ENCODE measurements at regions not wholly inside any gene's neighbourhood (a gene's known extent, or its start where the extent isn't known, plus 50 kb on each side); places are given as distances from the start of the nearest gene placed in this dataset.
"Not testable (repeated sequence)": the region's sequence is repeated elsewhere in the genome, so short reads cannot be mapped to it uniquely, and the experiment has no call there.

DNA sequence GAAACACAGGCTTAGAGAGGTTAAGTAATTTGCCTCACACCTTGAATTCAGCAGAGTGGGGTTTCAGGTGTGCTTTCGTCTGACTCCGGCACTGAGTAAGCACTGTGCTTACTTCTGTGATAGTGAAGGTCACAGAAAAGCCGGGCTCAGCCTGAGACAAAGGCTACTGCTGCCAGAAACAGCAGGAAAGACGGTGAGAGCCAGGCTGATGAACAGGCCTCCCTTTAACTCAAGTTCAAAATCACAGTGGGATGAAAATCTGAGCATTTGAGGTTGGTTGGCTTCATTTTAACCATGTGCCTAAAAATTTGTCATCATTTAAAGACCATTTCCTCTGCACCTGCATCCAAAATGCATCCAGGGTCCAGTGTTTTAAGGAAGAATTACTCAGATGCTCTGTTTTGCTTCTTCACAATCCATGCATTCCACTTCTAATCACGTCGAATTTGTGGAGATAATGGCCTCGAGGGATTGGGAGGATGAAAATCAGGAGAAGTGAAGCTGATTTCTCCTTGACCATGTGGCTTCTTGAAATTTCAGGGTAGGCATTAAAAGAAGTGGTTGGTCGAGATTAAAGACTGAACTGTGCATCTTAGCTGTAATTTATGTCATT, 121.2 kb upstream of the LNX1 start:
- no peak for DNase-seq

DNA sequence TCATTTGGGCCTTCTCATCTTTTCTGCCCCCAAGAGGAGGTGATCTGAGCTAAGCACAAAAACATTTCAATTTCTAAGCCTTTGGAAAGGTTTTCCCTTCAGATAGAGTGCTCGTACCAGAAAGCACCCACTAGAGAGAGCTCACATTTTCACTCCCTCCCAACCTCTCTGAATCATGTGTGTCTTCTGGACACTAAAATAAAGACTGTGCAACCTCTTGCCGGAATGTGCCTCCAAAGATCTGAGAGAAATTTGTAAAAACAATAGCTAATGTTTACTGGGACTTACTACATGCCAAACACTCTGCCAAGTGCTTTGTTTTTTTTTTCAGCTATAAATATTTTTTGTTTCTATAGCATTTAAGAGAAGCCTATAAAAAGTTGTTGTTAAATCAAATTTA, 120.6 kb upstream of the LNX1 start:
- no peak for DNase-seq

DNA sequence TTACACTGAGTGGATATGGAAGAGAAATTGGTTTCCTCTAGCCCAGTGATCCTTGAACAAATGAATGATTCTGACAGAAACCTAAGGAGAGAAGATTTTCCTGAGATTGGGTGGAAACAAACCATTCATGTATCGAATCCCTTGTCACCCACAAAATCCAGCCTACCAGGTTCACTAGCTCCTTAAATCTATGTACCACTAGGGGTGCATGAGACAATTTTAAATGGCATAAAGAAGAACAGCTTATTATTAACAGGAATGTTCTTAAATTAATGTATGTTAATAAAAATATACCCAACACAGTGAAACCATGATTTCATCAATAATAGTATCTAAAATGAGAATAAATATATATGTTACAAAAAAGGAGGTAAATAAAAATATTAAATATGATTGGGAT, 118.4 kb upstream of the LNX1 start:
- DNase-seq, result no peak

DNA sequence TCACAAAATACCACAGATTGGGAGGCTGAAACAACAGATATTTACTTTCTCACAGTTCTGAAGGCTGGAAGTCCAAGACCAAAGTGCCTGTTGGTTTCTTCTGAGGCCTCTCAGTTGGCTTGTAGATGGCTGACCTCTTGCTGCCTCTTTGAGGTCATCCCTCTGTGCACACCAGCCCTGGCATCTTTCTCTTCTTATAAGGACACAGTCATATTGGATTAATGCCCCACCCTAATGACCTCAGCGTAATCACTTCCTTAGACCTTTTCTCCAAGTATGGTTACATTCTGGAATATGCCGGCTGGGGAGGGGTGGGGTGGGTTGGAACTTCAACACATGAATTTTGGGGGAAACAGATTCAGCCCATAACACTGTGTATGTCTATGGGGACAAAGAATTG, 116.2 kb upstream of the LNX1 start:
- DNase-seq, result no peak

DNA sequence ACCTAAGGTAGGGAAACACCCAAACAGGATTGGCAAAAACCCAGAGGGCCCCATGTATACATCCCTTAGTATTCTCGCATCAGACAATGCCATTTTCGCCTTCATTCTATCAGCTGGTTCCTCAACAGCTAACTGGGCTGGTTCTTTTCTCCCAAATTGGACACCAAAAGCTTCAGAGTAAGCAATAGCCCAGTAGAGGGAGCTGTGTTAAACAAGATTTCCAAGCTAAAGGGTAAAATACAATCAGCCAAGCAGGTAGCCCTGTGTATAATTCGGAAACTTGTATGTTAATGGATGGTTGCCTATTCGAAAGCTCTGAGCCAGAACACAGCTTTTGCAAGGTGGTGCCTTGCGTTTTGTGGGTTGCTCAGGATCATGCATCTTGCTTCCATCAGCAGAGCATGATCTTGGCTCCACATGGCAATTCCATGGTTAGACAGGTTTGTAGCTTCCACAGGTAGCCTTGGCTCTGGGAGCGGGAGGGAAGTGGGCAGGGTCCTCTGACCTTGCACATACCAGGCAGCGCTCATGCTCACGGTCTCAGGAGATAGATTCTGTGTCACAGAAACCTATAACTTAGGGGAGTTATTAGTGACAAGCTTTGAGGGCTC, 115.2 kb upstream of the LNX1 start:
- peak; percentile 14 for DNase-seq

DNA sequence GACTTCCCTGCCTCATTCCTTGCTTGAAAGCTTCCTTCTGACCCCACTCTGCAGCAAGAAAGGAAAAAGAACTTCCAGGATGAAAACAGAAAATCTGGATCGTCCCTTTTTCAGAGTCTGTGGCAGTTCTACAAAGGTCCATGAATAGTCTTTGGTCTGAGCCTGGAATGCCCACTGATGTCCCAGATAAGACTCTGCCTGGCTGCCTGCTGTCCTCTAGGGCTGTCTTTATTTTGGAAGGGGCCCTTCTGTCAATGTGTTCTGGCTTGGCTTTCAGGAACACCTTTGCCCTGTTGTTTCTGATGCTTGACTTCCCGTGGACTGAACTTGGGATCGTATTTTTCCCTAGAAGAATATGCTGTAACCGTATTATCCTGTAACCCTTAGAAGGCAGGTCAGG, 114.7 kb upstream of the LNX1 start:
- DNase-seq, result no peak

DNA sequence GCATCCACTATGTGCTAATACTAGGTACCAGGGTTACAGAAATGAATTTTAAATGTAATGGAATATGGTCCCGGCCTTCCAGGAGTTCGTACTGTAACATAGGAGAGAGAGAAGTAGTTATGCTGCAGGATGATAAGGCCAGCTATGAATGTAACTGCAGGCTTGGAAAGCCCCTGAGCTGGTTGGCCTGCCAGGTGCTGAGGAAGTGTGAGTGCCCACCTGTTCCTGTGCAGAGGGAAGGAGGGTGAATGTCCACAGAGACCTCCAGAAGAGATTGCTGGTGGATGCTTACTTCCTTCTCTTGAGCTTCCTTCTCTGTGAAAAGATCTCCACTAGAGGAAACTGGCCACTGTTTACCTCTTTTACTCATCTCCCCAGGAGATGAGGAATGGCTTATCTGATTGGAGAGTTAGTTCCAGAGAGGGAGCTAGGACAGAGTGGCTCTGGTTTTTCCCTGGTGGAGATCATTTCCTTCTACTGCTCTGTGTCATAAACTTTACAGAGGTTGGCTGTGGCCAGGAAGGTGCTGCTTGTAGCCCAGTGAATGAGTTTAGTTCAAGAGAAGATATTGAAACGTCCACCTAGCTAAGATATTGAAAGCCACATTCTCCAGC, 114.0 kb upstream of the LNX1 start:
- DNase-seq, result no peak

DNA sequence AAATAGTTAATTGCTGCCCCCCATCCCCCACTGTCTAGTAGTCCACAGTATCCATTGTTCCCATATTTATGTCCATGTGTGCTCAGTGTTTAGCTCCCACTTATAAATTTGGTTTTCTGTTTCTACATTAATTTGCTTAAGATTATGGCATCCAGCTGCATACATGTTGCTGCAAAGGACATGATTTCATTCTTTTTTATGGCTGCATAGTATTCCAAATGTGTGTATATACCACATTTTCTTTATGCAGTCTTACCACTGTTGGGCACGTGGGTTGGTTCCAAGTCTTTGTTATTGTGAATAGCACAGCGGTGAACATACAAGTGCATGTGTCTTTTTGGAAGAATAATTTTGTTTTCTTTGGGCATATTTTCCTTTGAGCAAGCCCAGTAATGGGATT, 113.0 kb upstream of the LNX1 start:
- DNase-seq, result no peak

DNA sequence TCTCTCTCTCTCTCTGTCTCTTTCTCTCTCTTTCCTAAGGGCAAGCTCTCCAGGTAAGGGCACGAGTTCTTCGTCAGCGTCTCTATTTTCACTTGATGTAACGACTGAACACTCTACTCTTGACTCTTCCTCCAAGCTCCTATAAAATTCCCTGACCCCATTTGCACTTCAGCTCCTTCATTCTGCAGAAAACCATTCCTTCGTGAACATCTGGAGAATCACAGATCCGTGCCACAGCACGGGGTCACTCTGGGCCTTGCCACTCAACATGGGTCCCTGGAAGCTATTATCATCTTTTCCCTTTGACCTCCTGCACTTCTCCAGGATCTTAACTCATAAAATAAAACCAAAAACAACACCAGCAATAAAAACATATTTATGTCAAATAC, 112.0 kb upstream of the LNX1 start:
- DNase-seq, result no peak

DNA sequence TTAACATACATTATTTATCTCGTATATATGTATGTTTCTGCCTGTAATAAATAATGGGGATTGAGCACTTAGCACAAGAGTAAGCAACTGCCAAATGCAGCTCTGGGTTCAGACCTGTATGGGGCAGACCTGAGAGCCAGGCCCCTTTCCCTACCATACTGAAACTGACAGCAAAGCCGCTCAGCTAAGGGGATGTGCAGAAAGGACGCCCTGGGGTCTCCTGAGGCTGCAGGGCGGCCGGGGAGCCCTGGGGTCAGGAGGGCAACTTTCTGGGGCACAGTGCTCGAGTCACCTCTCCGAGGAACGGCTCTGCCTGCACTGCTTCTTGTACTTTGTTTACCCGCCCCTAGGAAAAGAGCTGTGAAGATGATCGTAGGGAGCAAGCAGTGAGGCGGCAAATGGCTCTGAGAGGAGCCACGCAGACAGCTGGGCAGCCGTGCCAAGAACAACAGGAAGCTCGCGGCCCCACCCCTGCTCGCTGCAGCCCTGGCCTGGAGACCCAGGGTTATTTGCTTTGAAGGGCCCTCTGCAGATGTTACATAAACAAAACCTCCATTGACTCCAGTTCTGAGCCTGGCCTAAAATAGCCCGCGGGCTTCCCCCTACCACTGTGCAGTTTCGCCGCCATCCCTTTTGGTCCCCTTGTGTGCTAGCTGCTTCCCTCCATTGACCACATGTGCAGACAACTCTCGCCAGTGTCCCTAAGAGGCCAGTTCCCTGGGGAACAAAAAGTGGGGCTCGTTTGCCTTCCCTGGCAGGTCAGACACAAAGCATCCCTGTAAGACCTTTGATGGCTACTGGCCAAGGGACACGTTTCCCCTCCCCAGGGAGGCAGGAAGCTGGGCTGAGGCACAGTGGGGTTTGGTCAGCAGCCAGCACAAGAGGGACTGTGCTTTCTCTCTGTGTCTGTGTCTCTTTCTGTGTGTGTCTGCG, 111.3 kb upstream of the LNX1 start:
- DNase-seq, result peak; percentile 33

DNA sequence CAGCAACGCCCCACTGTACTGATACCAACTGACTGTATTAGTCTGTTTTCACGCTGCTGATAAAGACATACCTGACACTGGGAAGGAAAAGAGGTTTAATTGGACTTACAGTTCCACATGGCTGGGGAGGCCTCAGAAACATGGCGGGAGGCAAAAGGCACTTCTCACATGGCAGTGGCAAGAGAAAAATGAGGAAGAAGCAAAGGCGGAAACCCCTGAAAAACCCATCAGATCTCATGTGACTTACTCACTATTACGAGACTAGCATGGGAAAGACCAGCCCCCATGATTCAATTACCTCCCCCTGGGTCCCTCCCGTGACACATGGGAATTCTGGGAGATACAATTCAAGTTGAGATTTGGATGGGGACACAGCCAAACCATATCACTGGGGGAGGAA, 110.0 kb upstream of the LNX1 start:
- DNase-seq, result not testable (repeated sequence)

DNA sequence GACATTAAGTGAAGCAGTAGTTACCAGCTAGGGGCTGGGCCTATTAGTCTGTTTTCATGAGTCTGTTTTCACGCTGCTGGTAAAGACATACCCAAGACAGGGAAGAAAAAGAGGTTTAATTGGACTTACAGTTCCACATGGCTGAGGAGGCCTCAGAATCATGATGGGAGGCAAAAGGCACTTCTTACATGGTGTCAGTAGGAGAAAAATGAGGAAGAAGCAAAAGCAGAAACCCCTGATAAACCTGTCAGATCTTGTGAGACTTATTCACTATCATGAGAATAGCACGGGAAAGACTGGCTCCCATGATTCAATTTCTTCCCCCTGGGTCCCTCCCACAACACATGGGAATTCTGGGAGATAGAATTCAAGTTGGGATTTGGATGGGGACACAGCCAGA, 108.0 kb upstream of the LNX1 start:
- not testable (repeated sequence) for DNase-seq

DNA sequence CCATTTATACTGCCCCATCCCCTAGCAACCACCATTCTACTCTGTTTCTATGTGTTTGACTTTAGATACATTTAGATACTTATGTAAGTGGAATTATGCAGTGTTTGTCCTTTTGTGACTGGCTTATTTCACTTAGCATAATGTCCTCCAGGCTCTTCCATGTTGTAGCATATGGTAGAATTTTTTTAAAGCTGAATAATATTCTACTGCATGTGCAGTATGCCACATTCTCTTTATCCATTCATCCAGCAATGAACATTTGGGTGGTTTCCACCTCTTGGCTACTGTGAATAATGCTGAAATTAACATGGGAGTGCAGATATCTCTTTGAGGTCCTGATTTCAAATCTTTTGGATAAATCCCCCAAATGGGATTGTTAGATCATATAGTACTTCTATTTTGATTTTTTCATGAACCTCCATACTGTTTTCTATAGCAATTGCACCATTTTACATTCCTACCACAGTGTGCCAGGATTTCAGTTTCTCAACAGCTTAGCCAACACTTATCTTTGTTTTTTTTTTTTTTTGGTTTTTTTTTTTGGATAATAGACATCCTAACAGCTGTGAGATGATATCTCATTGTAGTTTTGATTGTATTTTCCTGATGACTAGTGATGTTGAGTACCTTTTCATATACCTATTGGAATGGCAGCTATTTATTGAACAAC, 105.9 kb upstream of the LNX1 start:
- no peak for DNase-seq

DNA sequence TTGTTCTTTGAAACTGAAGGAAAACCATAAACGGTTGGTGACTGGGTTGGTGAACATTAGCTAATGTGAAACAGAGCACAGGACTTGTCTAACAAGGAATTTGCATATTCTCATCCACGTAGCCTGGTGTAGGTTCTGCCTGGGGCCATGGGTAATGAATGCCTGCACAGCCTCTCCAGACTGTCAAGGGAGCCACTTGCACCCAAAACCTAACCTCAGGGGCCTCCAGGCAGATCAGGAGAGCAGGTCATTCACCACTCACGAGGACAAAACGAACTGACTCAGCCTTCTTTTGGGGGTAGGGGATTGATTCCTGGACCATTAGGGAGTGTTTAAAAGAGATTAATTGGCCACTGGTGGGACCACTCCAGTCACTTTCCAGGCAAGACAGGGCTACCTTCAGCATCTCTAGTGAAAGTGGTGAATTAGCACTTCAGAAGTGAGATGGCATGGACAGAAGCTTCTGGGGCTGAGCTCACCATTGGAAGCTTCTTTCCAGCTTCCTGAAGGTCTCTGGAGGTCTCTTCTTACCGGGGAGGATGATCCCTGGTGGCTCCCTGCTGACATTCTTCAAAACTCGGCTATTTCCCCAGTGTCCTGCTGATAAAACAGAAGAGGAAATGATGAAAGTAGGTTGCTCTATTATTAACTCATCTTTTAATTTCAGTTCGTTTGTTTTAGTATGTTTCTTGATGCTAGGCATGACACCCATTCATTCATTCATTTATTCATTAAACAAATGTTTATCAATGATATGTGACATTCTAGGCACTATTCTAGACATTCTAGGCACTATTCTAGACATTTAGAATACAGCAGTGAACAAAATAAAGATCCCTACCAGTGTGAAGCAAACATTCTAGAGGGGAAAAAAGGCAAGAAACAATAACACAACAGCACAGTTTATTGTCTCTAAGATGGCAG, 104.5 kb upstream of the LNX1 start:
- DNase-seq, result no peak

DNA sequence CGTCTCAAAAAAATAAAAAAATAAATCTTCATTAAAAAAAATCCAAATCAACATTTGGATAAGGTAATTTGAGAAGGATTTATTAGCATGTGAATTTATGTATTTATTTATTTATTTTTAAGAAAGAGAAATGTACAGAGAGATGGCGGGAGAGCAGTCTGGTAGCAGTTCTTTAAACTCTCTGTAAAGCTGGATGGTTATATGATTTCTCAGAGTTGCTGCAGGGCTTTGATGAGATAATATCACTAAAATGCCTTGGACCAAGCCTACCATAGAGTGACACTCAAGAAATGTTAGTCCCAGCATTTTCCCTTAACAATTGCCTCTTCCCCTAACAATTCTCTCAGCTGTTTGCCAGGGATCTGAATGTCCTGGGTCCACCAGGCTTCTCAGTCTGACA, 103.4 kb upstream of the LNX1 start:
- no peak for DNase-seq

DNA sequence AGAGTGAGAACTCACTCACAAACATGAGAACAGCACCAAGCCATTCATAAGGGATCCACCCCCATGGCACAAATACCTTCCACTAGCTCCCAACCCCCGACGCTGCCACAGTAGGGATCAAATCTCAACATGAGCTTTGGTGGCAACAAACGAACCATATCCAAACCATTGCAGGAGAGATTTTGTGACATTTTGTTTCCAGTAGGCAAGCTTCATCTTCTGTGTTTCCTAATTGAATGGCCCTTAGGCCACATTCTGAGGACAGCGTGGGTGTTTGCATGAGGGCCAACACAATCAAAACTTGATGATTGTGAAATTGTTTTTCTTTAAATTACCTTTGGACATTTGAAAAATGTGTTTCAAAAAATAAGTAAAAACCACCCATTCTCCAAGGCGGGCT, 102.6 kb upstream of the LNX1 start:
- no peak for DNase-seq

DNA sequence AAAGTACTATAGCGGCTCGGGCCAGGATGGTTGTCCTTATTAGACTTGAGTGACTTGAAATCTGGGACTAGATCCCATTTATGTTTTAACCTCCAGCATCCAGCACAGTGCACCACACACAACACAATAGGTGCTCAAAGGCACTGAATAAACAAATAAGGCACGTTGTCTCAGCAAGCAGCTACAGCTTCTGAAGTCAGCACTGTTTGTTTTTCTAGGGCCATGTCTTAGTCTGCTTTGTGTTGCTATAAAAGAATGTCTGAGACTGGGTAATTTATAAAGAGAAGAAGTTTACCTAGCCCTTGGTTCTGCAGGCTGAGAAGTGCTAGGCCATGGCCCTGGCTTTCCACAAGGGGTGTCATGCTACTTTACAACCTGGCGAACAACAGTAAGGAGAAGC, 102.1 kb upstream of the LNX1 start:
- no peak for DNase-seq

DNA sequence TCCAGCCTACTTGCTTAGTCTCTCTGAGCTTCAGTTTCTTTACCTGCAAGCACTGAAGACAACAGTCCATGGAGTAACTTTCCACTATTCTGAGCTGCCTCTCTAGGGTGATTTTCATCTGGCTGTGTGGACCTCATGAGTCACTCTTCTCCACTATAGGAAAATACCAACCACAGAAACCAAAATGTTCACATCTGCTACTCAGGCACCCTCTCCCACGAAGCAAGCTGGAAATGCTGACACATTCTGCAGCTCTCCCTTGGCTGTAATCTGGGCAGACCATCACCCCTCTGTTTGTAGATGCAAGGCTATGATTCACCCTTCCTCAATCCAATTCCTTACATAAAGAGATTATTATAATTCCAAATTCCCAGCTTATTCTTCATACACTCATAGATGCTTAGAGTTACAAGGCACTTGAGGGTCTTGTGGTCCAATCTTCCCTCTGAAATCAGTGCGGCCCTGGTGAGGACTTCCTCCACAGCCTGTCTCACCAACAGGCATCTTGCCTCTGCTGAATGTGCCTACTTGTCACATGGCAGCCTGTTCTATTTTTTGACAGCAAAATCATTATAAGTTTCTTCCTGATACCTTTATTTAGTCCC, 97.0 kb upstream of the LNX1 start:
- DNase-seq, result no peak

DNA sequence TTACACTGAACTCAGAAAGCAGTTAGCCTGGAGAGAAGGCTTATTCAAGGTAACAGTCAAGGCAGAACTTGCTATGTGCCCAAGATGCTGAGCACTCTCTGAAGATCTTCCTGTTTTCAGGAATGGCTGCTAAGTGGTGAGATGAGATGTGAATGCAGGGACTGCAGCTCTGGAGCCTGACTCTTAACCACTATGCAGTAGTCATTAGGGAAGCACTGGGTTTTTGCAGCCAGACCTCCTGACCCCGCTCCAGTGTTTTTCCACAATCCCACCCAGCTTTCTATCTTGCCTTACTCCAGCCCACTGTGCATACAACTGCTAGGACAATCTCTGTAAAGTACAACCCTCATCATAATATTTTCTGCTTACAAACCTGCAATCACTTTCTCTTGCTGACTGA, 95.2 kb upstream of the LNX1 start:
- DNase-seq, result no peak

DNA sequence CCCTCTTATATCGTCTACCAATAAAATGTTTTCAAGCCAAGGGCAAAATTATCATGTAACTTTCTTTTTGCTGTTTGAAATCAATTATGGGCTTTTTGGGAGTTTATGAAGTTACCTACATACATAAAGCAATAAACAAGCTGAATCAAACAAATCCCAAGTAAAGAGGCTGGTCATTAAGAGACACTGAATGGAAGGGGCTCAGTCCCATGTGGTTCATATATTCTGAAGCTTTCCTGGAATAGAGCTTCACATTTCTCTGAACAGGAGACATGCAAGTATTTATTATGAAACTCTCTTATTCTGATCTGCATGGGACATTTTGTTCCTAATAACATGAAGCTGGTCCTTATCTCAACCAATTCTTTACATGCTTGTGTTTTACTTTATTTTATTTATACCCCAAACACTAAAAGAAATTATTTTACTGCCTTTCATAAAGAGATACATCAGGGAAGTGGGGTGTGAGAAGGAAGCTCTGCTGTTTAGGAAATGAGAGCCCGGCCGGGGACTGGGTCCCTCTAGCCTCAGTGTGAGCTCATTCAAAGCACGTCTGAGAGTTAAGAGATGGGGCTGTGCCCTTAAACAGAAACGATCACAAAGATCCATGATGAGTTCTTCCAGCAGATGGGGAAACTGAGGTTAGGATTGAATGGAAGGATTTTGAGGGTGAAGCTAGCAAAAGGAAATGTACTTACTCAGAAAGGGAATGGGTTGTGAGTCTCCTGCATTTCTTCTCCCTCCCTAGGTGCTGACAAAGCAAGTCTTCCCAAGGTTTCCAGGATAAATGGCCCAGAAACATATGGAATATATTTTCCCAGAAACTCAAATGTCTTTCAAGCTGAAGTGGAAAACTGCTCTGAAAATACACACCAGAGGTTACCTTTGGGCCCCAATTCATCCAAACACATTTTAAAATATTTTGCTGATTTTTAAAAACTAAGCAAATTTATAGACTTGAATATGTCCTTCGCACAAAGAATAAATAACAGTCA, 93.1 kb upstream of the LNX1 start:
- no peak for DNase-seq

Measured in NCI-H1436 (cell line).